Activated B cell treated with CpG ODN at 0.5 μM for 24 hours (primary cell): ENCODE measurements at regions not wholly inside any gene's neighbourhood (a gene's known extent, or its start where the extent isn't known, plus 50 kb on each side); places are given as distances from the start of the nearest gene placed in this dataset.

Experiments
- ATAC-seq: fragments of 200-7000 bp; cut with Tn5 transposase; one replicate; pipeline ENCODE4 v1.10.0; 2021; ENCODE audit warnings: low read depth, mild to moderate bottlenecking, moderate library complexity
- CTCF ChIA-PET: fragments of 350-600 bp; sonication (Branson Sonifier 250); formaldehyde crosslinking; loops from one replicate; lab custom pipeline; 2021; ENCODE audit warnings: antibody characterized with exemption; lab: Charles Lee
- POLR2A ChIA-PET: fragments of 350-600 bp; sonication (Branson Sonifier 250); formaldehyde crosslinking; loops from one replicate; lab custom pipeline; 2021; ENCODE audit warnings: antibody characterized with exemption; lab: Charles Lee
- DNase-seq: peaks from one replicate; pipeline ENCODE4 v3.0.0; 2022
- H3K27ac Mint-ChIP-seq: one replicate; pipeline ENCODE4 v1.8.0; 2020; ENCODE audit warnings: mixed read lengths
- H3K27me3 Mint-ChIP-seq: one replicate; pipeline ENCODE4 v1.8.0; 2021; ENCODE audit warnings: mixed read lengths
- H3K36me3 Mint-ChIP-seq: one replicate; pipeline ENCODE4 v1.8.0; 2021; ENCODE audit warnings: low read depth, mixed read lengths
- H3K4me1 Mint-ChIP-seq: one replicate; pipeline ENCODE4 v1.8.0; 2021; ENCODE audit warnings: mixed read lengths
- H3K4me3 Mint-ChIP-seq: one replicate; pipeline ENCODE4 v1.8.0; 2020; ENCODE audit warnings: mild to moderate bottlenecking, mixed read lengths
- H3K9me3 Mint-ChIP-seq: one replicate; pipeline ENCODE4 v1.8.0; 2020; ENCODE audit warnings: mixed read lengths
- CTCF ChIP-seq: fragments of 200-600 bp; IDR thresholded peaks from one replicate; pipeline ENCODE4 v1.8.0; 2022; ENCODE audit warnings: antibody characterized with exemption, mild to moderate bottlenecking
- intact Hi-C: fragments of 100-400 bp; cut with micrococcal nuclease; formaldehyde crosslinking; loops from one replicate; pipeline ENCODE4 v1.15.1; 2024

GRCh38 chr2:13533524-13533922 is 816.8 kb downstream of the TRIB2 start:
- DNase-seq (no peak), ATAC-seq (no peak)
- H3K27me3 Mint-ChIP-seq, result no peaks in the 10 kb centered on the region
- CTCF ChIA-PET, result no interaction called here
- H3K27ac Mint-ChIP-seq, result no peak overlapping the region
- no peak overlapping the region for H3K4me3 Mint-ChIP-seq
- no peaks in the 10 kb centered on the region for H3K4me1 Mint-ChIP-seq
- intact Hi-C loops, result no loop called here
- H3K9me3 Mint-ChIP-seq, result peaks cover 6% of the 10 kb centered on the region
- TF ChIP-seq CTCF, result no peak
- no peaks in the 10 kb centered on the region for H3K36me3 Mint-ChIP-seq
- POLR2A ChIA-PET, result no interaction called here

GRCh38 chr2:13536941-13537340 is 820.2 kb downstream of the TRIB2 start:
- Mint-ChIP-seq H3K4me3 (no peak overlapping the region), H3K27ac (no peak overlapping the region), H3K9me3 (peaks cover 6% of the 10 kb centered on the region), H3K27me3 (no peaks in the 10 kb centered on the region), H3K4me1 (no peaks in the 10 kb centered on the region), H3K36me3 (no peaks in the 10 kb centered on the region)
- intact Hi-C loops, result no loop called here
- TF ChIP-seq CTCF, result no peak
- ChIA-PET POLR2A (no interaction called here), CTCF (no interaction called here)
- no peak for ATAC-seq
- DNase-seq, result no peak

GRCh38 chr2:13537771-13538349 is 821.1 kb downstream of the TRIB2 start:
- no peak for DNase-seq
- ATAC-seq, result no peak
- CTCF ChIA-PET, result no interaction called here

GRCh38 chr2:13539296-13539695 is 822.6 kb downstream of the TRIB2 start:
- no peak for DNase-seq
- CTCF ChIA-PET, result no interaction called here

More at GRCh38 chr2:13537771-13538349, 821.1 kb downstream of the TRIB2 start:
- H3K4me1 Mint-ChIP-seq, result no peaks in the 10 kb centered on the region
- no peaks in the 10 kb centered on the region for H3K27me3 Mint-ChIP-seq
- intact Hi-C loops, result no loop called here
- no peak overlapping the region for H3K4me3 Mint-ChIP-seq
- no peaks in the 10 kb centered on the region for H3K36me3 Mint-ChIP-seq
- H3K27ac Mint-ChIP-seq, result no peak overlapping the region
- POLR2A ChIA-PET, result no interaction called here
- TF ChIP-seq CTCF, result no peak
- peaks cover 4% of the 10 kb centered on the region for H3K9me3 Mint-ChIP-seq

GRCh38 chr2:13542061-13542460 is 825.3 kb downstream of the TRIB2 start:
- ChIA-PET CTCF (no interaction called here), POLR2A (no interaction called here)
- Mint-ChIP-seq H3K27ac (no peak overlapping the region), H3K9me3 (no peaks in the 10 kb centered on the region), H3K4me3 (no peak overlapping the region), H3K36me3 (no peaks in the 10 kb centered on the region), H3K4me1 (no peaks in the 10 kb centered on the region), H3K27me3 (no peaks in the 10 kb centered on the region)
- ATAC-seq (no peak), DNase-seq (no peak)
- intact Hi-C loops, result no loop called here
- no peak for TF ChIP-seq CTCF

More at GRCh38 chr2:13539296-13539695, 822.6 kb downstream of the TRIB2 start:
- no peak for ATAC-seq
- POLR2A ChIA-PET, result no interaction called here
- Mint-ChIP-seq H3K4me3 (no peak overlapping the region), H3K27ac (no peak overlapping the region), H3K4me1 (no peaks in the 10 kb centered on the region), H3K9me3 (no peaks in the 10 kb centered on the region), H3K27me3 (no peaks in the 10 kb centered on the region), H3K36me3 (no peaks in the 10 kb centered on the region)
- intact Hi-C loops, result no loop called here
- TF ChIP-seq CTCF, result no peak
